ENCODE measurements at regions not wholly inside any gene's neighbourhood (a gene's known extent, or its start where the extent isn't known, plus 50 kb on each side); places are given as distances from the start of the nearest gene placed in this dataset.
"Not testable (repeated sequence)": the region's sequence is repeated elsewhere in the genome, so short reads cannot be mapped to it uniquely, and the experiment has no call there.

GRCh38 chrX:33989936-33990335, 142.2 kb downstream of the FAM47A start:
- no peak for DNase-seq
- H3K27me3 ChIP-seq (ENCODE audit: control insufficient read depth, insufficient read depth): no peaks in the 10 kb centered on the region
- WGBS: 67% methylated on average over 4 of the region's 4 CpGs
- intact Hi-C loops (cut with DNase I): no loop called here
- no peak overlapping the region for H3K27ac ChIP-seq (ENCODE audit: low read length)
- no peaks in the 10 kb centered on the region for H3K4me1 ChIP-seq (ENCODE audit: control insufficient read depth, insufficient read depth, low read length)
- H3K4me3 ChIP-seq (ENCODE audit: low read length): no peak overlapping the region
- no peaks in the 10 kb centered on the region for H3K9me3 ChIP-seq (ENCODE audit: control insufficient read depth, low read length)
- ATAC-seq: no peak

GRCh38 chrX:33987458-33987857, 144.7 kb downstream of the FAM47A start:
- Histone ChIP-seq H3K27ac (ENCODE audit: low read length) (no peak overlapping the region), H3K4me1 (ENCODE audit: control insufficient read depth, insufficient read depth, low read length) (no peaks in the 10 kb centered on the region), H3K9me3 (ENCODE audit: control insufficient read depth, low read length) (no peaks in the 10 kb centered on the region), H3K4me3 (ENCODE audit: low read length) (no peak overlapping the region), H3K27me3 (ENCODE audit: control insufficient read depth, insufficient read depth) (no peaks in the 10 kb centered on the region)
- intact Hi-C loops (cut with DNase I): no loop called here
- DNase-seq: no peak
- ATAC-seq: no peak
- 84% methylated on average over 4 of the region's 4 CpGs for WGBS

GRCh38 chrX:33974676-33975075, 157.4 kb downstream of the FAM47A start:
- Histone ChIP-seq H3K9me3 (ENCODE audit: control insufficient read depth, low read length) (no peaks in the 10 kb centered on the region), H3K4me3 (ENCODE audit: low read length) (no peak overlapping the region), H3K4me1 (ENCODE audit: control insufficient read depth, insufficient read depth, low read length) (no peaks in the 10 kb centered on the region), H3K27ac (ENCODE audit: low read length) (no peak overlapping the region), H3K27me3 (ENCODE audit: control insufficient read depth, insufficient read depth) (no peaks in the 10 kb centered on the region)
- intact Hi-C loops (cut with DNase I): no loop called here
- 80% methylated on average over 6 of the region's 6 CpGs for WGBS
- ATAC-seq (no peak), DNase-seq (no peak)

GRCh38 chrX:33970028-33970967, 161.8 kb downstream of the FAM47A start:
- H3K4me1 ChIP-seq (ENCODE audit: control insufficient read depth, insufficient read depth, low read length): no peaks in the 10 kb centered on the region
- no peaks in the 10 kb centered on the region for H3K9me3 ChIP-seq (ENCODE audit: control insufficient read depth, low read length)
- H3K27ac ChIP-seq (ENCODE audit: low read length): no peak overlapping the region
- peak in 1 of 3 donors; percentile 36 for DNase-seq
- no peak for ATAC-seq
- no peaks in the 10 kb centered on the region for H3K27me3 ChIP-seq (ENCODE audit: control insufficient read depth, insufficient read depth)
- intact Hi-C loops (cut with DNase I): no loop called here
- WGBS: 78% methylated on average over 3 of the region's 3 CpGs
- H3K4me3 ChIP-seq (ENCODE audit: low read length): no peak overlapping the region

- Histone ChIP-seq H3K4me3 (ENCODE audit: low read length) (no peak overlapping the region), H3K27me3 (ENCODE audit: control insufficient read depth, insufficient read depth) (no peaks in the 10 kb centered on the region), H3K4me1 (ENCODE audit: control insufficient read depth, insufficient read depth, low read length) (no peaks in the 10 kb centered on the region), H3K27ac (ENCODE audit: low read length) (no peak overlapping the region), H3K9me3 (ENCODE audit: control insufficient read depth, low read length) (no peaks in the 10 kb centered on the region)
- intact Hi-C loops (cut with DNase I): no loop called here
- ATAC-seq: no peak
- no peak for DNase-seq
- 71% methylated on average over 1 of the region's 1 CpG for WGBS
Observed at GRCh38 chrX:33969105-33969504, 163.0 kb downstream of the FAM47A start.

- intact Hi-C loops (cut with DNase I): no loop called here
- Histone ChIP-seq H3K4me3 (ENCODE audit: low read length) (no peak overlapping the region), H3K4me1 (ENCODE audit: control insufficient read depth, insufficient read depth, low read length) (no peaks in the 10 kb centered on the region), H3K27ac (ENCODE audit: low read length) (no peak overlapping the region), H3K9me3 (ENCODE audit: control insufficient read depth, low read length) (no peaks in the 10 kb centered on the region), H3K27me3 (ENCODE audit: control insufficient read depth, insufficient read depth) (no peaks in the 10 kb centered on the region)
- WGBS: 71% methylated on average over 4 of the region's 4 CpGs
- ATAC-seq: no peak
- DNase-seq: no peak
Observed at GRCh38 chrX:33968611-33969010, 163.5 kb downstream of the FAM47A start.

GRCh38 chrX:33949300-33949699, 182.8 kb downstream of the FAM47A start:
- Histone ChIP-seq H3K27me3 (ENCODE audit: control insufficient read depth, insufficient read depth) (no peaks in the 10 kb centered on the region), H3K4me1 (ENCODE audit: control insufficient read depth, insufficient read depth, low read length) (no peaks in the 10 kb centered on the region), H3K27ac (ENCODE audit: low read length) (no peak overlapping the region), H3K9me3 (ENCODE audit: control insufficient read depth, low read length) (no peaks in the 10 kb centered on the region), H3K4me3 (ENCODE audit: low read length) (no peak overlapping the region)
- WGBS: 37% methylated on average over 2 of the region's 2 CpGs
- intact Hi-C loops (cut with DNase I): no loop called here
- DNase-seq (no peak), ATAC-seq (no peak)

GRCh38 chrX:33926249-33926648, 205.9 kb downstream of the FAM47A start:
- intact Hi-C loops (cut with DNase I); H3K27me3 ChIP-seq (ENCODE audit: control insufficient read depth, insufficient read depth); DNase-seq; H3K27ac ChIP-seq (ENCODE audit: low read length); H3K9me3 ChIP-seq (ENCODE audit: control insufficient read depth, low read length); ATAC-seq; H3K4me3 ChIP-seq (ENCODE audit: low read length); H3K4me1 ChIP-seq (ENCODE audit: control insufficient read depth, insufficient read depth, low read length): not testable (repeated sequence)
- 86% methylated on average over 5 of the region's 5 CpGs for WGBS

GRCh38 chrX:33923262-33923661, 208.9 kb downstream of the FAM47A start:
- Histone ChIP-seq H3K27me3 (ENCODE audit: control insufficient read depth, insufficient read depth) (no peaks in the 10 kb centered on the region), H3K4me1 (ENCODE audit: control insufficient read depth, insufficient read depth, low read length) (no peaks in the 10 kb centered on the region), H3K9me3 (ENCODE audit: control insufficient read depth, low read length) (no peaks in the 10 kb centered on the region), H3K4me3 (ENCODE audit: low read length) (no peak overlapping the region), H3K27ac (ENCODE audit: low read length) (no peak overlapping the region)
- ATAC-seq: no peak
- intact Hi-C loops (cut with DNase I): no loop called here
- 88% methylated on average over 2 of the region's 2 CpGs for WGBS
- DNase-seq: no peak

GRCh38 chrX:33909836-33910235, 222.3 kb downstream of the FAM47A start:
- H3K27me3 ChIP-seq (ENCODE audit: control insufficient read depth, insufficient read depth): no peaks in the 10 kb centered on the region
- no peak for ATAC-seq
- intact Hi-C loops (cut with DNase I): no loop called here
- no peaks in the 10 kb centered on the region for H3K9me3 ChIP-seq (ENCODE audit: control insufficient read depth, low read length)
- H3K4me3 ChIP-seq (ENCODE audit: low read length): no peak overlapping the region
- no peak for DNase-seq
- no peaks in the 10 kb centered on the region for H3K4me1 ChIP-seq (ENCODE audit: control insufficient read depth, insufficient read depth, low read length)
- 58% methylated on average over 1 of the region's 1 CpG for WGBS
- no peak overlapping the region for H3K27ac ChIP-seq (ENCODE audit: low read length)

- Histone ChIP-seq H3K4me3 (ENCODE audit: low read length) (no peak overlapping the region), H3K27me3 (ENCODE audit: control insufficient read depth, insufficient read depth) (no peaks in the 10 kb centered on the region), H3K27ac (ENCODE audit: low read length) (no peak overlapping the region), H3K4me1 (ENCODE audit: control insufficient read depth, insufficient read depth, low read length) (no peaks in the 10 kb centered on the region), H3K9me3 (ENCODE audit: control insufficient read depth, low read length) (no peaks in the 10 kb centered on the region)
- 43% methylated on average over 5 of the region's 5 CpGs for WGBS
- ATAC-seq (no peak), DNase-seq (no peak)
- intact Hi-C loops (cut with DNase I): no loop called here
Observed at GRCh38 chrX:33908898-33909297, 223.2 kb downstream of the FAM47A start.

GRCh38 chrX:33908074-33908473, 224.0 kb downstream of the FAM47A start:
- intact Hi-C loops (cut with DNase I): no loop called here
- H3K27me3 ChIP-seq (ENCODE audit: control insufficient read depth, insufficient read depth): no peaks in the 10 kb centered on the region
- DNase-seq: no peak
- no peaks in the 10 kb centered on the region for H3K4me1 ChIP-seq (ENCODE audit: control insufficient read depth, insufficient read depth, low read length)
- no peaks in the 10 kb centered on the region for H3K9me3 ChIP-seq (ENCODE audit: control insufficient read depth, low read length)
- H3K27ac ChIP-seq (ENCODE audit: low read length): no peak overlapping the region
- no peak overlapping the region for H3K4me3 ChIP-seq (ENCODE audit: low read length)
- ATAC-seq: no peak

All from right cardiac atrium (tissue), 5 donors.